SK-MEL-5 (cell line): ENCODE measurements at regions not wholly inside any gene's neighbourhood (a gene's known extent, or its start where the extent isn't known, plus 50 kb on each side); places are given as distances from the start of the nearest gene placed in this dataset.
"Not testable (repeated sequence)": the region's sequence is repeated elsewhere in the genome, so short reads cannot be mapped to it uniquely, and the experiment has no call there.

Experiments
- DNase-seq: peaks from one replicate; pipeline ENCODE4 v3.0.0-alpha.2; 2016; ENCODE audit warnings: low read depth, low spot score
- in situ Hi-C: cut with HindIII; loops from 2 replicates; pipeline ENCODE4 v1.10.0; 2016; ENCODE audit warnings: low sequenced_read_pairs, high pct_unique_total_duplicates, low pct_unique_long_range_greater_than_20kb

DNA sequence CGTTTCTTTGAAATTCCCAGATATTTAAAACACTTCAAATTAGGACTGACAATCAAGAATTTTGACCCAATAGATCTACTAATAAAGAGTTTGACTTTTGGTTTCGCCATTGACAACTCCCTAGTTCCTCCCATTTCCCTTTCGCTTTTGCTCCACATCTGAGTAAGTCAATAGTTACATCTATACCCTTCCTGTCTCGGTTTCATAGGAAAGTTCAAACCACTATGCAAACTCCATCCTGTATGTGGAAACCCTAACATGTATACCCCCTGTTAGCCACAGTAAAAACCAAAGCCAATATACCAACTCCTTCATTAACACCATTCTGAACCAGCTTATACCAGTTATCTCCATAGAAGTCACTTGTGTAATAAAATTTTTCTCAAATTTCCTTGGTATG, 311.1 kb downstream of the MMUT start:
- no peak for DNase-seq
- in situ Hi-C loops = no loop called here

DNA sequence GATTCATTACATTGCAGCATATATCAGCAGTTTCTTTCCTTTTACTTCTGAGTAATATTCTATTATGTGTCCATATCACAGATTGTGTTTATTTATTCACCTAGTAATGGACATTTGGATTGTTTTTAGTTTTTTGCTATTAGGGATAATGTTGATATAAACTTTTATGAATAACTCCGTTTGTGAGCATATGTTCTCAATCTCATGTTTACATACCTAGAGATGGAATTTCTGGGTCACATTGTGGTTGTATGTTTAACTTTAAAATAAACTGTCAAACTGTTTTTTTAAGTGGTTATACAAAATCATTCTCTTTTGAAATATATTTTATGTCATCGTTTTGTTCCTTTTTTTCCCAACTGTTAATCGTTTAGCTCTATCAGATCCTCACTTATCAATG, 311.6 kb downstream of the MMUT start:
- in situ Hi-C loops = no loop called here
- DNase-seq = no peak

DNA sequence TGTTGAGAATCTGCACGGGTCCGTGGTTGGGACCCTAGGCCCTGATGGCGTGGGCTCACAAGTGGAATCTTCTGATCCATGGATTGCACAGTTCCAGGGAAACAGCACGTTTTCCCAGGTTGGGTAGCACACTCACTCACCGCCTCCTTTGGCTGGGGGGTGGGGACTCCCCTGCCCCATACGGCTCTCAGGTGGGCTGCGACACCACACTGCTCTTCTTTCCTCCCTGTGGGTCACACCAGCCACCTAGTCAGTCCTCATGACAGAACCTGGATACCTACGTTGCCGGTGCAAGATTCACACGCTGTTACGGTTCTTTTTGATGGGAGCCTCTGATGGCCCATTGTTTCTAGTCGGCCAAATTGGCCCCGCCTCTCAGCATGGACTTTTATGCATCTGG, 312.0 kb downstream of the MMUT start:
- in situ Hi-C loops = no loop called here
- DNase-seq = no peak

DNA sequence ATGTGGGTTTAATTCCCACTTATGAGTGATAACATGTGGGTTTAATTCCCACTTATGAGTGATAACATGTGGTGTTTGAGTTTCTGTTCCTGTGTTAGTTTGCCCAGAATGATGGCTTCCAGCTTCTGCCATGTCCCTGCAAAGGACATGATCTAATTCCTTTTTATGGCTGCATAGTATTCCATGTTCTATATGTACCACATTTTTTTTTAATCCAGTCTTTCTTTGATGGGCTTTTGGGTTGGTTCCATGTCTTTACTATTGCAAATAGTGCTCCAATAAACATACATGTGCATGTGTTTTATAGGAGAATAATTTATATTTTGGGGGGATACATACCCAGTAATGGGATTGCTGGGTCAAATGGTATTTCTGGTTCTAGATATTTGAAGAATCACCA, 317.8 kb downstream of the MMUT start:
- no peak for DNase-seq
- in situ Hi-C loops = no loop called here

DNA sequence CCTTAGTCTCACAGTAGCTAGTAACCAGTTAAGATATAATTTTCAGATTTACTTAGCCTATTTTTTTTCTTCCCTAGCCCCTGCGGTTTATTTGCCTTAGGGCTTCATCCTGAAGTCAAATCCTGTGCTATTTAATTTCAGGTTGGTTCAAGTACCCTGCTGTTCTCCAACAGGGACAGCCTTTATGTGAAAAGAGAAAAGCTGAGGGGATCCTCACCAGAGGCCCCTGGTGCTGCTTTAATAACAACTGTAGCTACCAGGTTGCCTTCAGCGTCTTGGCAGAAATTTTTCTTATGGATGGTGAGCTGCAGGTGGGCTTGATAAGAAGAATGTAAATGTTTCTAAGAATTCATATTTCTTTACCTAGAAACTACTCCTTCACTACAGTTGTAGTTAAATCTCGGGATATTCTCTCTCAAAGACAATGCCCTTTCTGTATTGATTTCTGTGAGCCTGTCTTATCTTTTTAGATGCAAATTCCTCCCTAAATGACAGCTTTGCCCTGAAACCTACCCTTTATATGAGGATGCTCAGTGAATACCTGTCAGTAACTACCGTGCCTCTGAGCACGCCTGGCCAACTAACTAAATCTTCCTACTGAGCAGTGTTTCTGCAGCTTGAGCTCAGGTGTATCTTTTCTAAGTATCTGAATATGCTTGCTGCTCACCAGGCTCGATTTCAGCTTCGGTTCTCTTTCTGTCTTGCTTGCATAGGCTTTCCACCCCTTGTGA, 320.5 kb downstream of the MMUT start:
- in situ Hi-C loops = no loop called here

DNA sequence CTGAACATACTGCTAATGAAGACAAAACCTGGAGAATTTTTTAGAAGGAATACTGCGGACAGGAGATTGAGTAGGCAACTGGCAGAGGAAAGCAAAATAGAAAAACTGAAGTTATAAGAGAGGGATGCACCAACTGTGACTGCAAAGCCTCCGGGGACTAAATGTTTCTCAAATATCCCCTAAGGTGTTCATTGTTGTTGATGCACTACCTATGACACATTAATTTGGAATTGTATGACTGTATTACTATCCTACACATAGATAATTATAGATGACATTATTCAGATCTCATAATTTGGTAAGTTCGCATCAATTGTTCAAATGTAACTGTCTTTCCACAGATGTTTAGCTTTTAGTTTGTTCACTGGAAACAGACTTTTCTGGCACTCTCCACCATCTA, 341.1 kb downstream of the MMUT start:
- DNase-seq = no peak
- in situ Hi-C loops = no loop called here

More for the DNA sequence above, 320.5 kb downstream of the MMUT start:
- DNase-seq = no peak

DNA sequence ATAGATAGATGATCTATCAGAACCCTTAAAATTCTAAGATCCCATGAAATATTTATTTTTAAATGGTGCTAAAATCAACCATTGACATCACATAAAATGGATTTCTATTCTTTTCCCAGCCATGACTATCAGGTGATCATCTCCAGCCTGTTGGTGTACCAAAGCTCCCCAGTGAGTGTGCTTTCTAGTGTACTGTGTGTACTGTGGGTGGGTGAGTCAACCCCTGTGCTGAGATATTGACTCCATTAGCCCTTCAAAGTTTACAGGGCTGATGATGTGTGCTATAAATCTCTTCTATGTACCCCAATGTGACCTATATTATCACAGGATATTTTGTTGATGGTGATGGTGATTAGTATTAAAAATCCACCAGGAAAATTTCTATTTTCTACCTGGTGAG, 344.6 kb downstream of the MMUT start:
- DNase-seq = no peak
- in situ Hi-C loops = no loop called here

DNA sequence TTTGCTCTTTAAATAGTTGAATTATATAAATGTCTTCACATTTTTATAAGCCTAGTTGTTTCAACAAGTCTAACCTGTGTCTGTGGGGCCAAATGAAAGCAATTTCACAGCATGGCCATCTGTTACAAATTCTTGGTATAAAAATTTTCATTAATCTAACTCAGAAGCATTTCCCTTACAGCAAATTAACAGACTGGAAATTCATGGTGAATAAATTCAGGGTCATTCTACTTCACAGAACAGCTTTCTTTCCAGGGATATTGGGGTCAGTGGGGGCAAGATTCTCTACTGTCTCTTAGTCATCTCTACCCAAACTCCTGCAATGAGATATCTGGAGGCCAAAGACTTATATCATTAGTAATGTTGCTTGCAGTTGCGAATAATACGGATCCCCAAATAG, 352.1 kb downstream of the MMUT start:
- DNase-seq = no peak
- in situ Hi-C loops = no loop called here

DNA sequence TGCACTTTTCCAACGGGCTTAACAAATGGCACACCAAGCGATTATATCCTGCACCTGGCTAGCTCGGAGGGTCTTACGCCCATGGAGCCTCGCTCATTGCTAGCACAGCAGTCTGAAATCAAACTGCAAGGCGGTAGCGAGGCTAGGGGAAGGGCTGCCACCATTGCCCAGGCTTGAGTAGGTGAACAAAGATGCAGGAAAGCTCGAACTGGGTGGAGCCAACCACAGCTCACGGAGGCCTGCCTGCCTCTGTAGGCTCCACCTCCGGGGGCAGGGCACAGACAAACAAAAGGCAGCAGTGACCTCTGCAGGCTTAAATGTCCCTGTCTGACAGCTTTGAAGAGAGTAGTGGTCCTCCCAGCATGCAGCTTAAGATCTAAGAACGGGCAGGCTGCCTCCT, 365.4 kb downstream of the MMUT start:
- in situ Hi-C loops = not testable (repeated sequence)

DNA sequence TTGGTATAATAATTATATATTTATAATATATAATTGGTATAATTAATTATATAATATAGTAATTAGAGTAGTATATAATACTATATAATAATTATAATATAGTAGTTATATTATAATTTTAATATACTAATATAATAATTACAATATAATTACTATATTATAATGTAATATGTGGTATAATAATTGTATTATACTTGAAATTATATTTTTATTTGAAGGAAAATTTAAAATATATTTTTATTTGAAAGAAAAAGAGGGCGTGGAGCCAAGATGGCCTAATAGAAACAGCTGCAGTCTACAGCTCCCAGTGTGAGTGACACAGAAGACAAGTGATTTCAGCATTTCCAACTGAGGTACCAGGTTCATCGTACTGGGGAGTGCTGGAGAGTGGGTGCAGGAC, 365.9 kb downstream of the MMUT start:
- in situ Hi-C loops = no loop called here

More for the DNA sequence above, 365.4 kb downstream of the MMUT start:
- peak; percentile 31 for DNase-seq

DNA sequence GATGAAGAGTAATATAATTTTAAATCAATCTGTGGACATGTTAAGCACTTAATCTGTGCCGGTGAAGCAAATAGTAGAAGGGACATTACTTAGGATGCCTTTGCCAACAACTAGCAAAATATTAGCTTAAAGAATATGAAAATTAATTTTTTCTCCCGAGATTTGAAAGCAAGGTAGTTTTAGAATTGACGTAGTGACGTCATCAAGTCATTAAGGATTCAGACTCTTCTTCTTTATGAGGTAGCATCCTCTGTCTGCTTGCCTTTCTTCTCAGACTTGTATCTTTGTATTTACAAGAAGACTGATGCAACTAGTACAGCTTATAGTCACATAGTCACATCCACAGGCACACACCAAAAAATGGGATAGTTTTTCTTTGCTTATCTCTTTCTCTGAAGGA, 374.4 kb downstream of the MMUT start:
- in situ Hi-C loops = no loop called here

More for the DNA sequence above, 365.9 kb downstream of the MMUT start:
- no peak for DNase-seq

DNA sequence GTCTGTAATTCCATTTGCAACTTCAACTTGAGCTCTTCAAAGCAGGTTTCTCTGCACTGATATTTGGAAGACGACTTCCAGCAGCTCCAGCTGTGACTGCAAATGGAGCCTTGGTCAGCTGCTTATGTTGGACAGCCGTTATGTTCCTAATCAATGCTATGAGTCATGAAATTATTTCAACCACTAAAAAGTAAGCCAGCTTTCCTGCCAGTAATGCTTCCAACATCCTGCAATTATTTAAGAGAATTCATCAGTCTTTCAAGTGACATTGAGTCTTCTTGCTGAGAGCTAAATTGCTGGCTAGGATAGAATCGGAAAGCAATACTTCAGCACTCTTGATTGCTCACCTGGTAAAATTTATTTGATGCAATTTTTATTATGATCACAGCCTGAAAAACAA, 375.7 kb downstream of the MMUT start:
- in situ Hi-C loops = no loop called here
- DNase-seq = no peak

More for the DNA sequence above, 374.4 kb downstream of the MMUT start:
- DNase-seq = no peak

DNA sequence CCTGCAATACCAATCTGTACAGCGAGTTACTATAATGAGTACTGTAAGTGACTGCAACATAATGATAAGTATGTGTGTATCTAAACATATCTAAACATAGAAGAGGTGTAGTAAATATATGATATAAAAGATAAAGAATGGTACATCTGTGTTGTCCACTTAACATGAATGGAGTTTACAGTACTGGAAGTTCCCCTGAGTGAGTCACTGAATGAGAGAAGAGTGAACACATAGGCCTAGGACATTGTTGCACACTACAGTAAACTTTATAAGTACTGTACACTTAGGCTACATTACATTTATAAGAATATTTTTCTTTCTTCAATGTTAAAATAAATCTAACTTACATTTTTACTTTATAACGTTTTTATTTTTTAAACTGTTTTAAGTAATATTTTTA, 380.4 kb downstream of the MMUT start:
- DNase-seq = no peak
- in situ Hi-C loops = no loop called here

DNA sequence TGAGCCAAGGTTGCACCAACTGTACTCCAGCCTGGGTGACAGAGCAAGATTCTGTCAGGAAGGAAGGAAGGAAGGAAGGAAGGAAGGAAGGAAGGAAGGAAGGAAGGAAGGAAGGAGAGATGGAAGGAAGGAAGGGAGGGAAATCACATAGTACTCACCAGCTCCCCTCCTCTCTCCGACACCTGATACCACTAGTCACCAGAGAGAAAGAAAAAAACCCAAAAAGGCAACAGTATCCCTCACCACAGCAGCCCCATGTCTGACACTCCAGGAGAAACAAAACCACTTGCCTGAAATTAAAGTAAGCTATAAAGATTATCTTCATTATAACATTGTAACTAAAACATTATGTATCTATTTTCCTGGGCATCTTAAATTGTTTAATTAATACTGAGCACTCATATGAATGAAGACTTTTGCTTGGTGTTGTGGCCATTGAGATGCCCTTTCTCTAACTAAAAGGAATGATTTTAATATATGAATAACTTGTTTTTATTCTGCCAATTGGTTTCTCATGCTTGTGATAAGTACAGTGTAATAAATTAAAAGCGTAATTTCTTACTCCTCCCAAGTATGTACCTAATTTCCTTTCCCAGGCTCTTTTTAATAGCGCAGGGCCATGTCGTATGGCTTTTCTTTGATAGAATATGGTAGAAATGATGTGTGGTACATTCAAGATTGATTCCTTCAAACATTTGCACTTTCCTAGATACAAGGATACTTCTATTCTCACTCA, 390.0 kb downstream of the MMUT start:
- no peak for DNase-seq
- in situ Hi-C loops = no loop called here

DNA sequence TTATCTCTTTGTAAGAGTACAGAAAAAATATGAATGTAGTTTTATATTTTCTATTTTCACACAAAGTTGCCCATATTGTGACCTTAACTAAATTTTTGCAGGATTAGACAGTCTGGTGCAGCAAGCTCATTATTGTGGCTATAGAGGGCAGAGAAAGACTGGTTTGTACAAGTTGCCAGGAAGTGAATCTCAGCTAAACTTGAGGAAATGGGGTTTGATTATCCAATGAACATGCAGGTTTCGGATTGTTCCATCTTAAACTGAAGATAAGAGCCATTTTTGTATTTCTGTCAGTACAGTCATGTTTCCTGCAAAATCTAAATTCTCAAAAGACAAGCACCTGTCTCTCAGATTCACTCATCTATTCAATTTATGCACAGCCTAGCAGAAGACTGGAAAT, 390.9 kb downstream of the MMUT start:
- in situ Hi-C loops = no loop called here
- no peak for DNase-seq

DNA sequence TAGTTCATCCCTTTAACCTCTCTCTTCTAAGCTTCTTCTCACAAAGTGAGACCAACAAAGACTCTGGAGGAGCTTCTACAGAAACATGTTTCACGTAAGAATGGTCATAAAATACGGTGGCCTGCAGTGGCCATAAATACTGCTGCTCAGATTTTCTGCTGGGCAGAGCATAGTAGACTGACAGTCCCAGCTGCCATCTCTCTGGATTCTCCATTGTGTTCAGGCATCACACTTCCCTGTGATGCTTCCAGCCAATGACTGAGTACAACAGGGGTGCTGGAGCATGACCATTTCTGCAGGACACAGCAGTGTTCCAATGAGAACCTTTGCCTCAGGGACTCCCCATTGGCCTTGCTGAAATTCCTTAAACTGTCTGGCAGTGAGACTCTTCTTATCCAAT, 392.6 kb downstream of the MMUT start:
- in situ Hi-C loops = no loop called here
- no peak for DNase-seq

DNA sequence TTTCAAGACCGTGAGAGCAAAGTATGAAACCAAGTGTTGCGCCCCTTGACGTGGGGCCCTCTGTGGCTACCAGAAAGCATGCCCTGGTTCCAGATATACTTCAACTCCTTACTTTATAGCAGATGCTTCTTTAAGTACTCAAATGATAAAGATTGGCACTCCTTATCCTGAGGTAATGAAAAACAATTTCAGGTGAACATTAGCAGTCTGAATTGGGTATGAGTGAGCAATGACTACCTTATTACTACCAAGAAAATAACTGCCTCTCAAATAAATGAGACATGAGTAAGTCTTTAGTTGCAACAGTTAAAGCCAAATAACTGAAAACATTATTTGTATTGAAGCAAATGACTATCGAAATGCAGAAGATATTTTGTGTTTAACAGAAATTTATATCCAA, 408.7 kb downstream of the MMUT start:
- in situ Hi-C loops = no loop called here
- DNase-seq = no peak

DNA sequence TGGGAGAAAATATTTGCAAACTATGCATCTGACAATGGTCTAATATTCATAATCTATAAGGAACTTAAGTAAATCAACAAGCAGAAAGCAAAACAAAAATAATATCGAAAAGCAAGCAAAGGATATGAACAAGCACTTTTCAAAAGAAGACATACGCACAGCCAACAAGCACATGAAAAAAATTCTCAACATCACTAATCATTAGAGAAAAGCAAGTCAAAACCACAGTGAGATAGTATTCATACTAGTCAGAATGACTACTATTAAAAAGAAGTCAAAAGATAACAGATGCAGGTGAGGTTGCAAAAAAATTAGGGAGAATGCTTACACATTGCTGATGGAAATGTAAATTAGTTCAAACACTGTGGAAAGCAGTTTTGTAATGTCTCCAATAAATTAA, 410.2 kb downstream of the MMUT start:
- no peak for DNase-seq
- in situ Hi-C loops = no loop called here

DNA sequence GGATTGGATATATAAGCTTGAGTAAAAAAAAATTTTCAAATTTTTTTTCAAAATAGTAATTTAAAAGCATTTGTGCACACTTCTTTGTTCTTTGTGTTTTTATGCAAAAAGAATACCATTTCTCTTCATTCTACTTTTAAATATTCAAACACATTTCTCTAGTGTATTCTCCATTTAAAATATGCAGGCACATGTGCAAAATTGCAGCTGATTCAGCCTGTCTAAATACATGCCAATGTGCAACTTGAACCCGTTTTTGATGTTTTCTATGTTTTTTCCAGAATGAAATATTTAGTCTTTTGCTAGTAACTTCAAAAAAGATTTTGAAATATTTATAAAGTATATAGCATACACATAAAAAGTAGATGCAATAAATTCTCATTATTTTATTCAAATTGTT, 411.8 kb downstream of the MMUT start:
- no peak for DNase-seq
- in situ Hi-C loops = no loop called here
